ENCODE measurements at regions not wholly inside any gene's neighbourhood (a gene's known extent, or its start where the extent isn't known, plus 50 kb on each side); places are given as distances from the start of the nearest gene placed in this dataset.

DNA sequence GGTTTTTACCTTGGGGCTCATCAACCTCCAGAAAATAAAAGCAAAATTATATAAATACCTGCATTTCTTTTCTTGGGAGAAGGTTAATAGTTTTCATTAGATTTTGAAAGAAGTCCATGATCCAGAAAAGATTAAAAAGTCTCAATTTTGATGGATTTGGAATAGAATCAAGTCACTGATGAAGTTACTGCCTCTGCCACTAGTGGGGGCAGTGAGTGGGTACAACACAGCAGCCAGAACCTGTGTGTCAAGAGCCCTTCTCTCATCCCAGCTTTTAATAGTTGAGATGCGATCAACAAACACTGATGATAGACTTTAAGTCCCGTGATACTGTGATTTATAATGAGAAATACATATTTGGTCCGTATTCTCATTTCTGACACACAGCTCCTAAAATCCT is 686.7 kb downstream of the DIAPH3 start:
- no peak for DNase-seq

DNA sequence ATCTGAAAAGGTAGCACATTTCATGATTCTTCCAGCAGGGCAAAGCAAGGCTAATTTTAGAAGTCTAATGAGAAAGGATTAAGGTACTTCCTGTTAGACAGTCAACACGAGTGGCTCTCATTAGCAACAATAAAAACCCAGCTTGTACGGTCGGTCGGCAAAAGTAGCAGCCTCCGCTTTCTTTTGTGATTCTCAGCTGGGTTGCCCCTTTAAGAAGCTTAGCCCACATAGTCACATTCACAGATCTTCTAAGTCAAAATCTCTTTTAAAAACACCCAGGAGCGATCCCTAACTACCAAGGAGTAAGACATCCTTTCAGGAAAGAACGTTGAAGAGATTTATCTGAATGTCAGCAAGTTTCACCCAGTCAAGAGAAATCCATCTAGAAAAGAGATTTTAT is 684.8 kb downstream of the DIAPH3 start:
- no peak for DNase-seq

DNA sequence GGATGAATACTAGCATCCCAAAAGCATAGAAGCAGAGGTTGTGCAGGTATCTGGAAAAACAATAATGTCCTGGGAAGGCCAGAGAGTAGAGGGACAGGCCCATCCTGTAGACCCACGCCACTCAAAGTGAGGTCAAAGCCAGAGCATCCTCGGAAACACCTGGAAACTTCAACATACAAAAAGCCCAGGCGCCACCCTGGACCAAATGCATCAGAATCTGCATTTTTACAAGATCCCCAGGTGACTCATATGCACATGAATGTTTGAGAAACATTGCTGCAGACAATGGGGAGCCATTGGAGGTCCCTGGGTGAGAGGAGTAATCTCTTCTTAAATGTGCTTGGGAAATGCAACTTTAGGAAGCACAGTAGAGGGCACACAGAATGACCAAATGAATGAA is 684.1 kb downstream of the DIAPH3 start:
- DNase-seq, result no peak

DNA sequence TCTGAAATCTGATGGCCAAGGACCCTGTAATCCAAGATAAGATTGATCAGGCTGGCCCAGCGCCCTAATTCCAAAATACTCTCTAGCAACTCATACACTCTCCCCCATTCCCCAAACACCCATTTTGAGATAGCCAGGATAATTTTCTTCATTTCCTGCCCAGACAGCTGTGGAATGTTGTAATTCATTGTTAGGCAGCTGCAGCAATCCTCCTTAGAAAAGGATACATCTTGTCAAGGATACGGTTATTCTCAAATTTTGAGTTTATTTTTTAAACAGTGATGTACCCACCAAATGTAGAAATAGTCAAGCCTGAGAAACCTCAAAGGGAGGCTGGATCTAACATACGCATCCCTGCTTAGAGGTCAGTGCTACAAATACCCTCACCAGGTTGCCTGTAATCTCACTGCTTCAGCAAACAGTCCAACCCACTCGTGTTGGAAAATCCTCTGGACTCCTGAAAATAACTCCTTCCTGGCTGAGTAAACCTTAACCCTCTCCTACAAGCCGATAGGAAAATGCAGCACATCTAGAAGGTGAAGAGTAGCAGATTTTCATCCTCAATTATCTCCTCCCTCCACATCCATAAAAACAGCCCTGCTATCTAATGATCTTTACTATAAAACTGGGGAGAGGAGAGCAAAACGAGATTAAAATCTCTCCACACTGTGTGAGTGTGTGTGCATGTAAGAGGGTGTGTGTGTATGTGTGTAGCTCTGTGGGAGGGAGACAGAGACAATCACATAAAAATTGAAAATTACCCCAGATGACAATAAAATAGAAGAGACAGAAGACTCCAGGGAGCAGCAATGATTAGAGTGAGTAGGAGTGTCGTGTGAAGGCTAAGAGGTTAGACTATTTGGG is 683.1 kb downstream of the DIAPH3 start:
- no peak for DNase-seq

DNA sequence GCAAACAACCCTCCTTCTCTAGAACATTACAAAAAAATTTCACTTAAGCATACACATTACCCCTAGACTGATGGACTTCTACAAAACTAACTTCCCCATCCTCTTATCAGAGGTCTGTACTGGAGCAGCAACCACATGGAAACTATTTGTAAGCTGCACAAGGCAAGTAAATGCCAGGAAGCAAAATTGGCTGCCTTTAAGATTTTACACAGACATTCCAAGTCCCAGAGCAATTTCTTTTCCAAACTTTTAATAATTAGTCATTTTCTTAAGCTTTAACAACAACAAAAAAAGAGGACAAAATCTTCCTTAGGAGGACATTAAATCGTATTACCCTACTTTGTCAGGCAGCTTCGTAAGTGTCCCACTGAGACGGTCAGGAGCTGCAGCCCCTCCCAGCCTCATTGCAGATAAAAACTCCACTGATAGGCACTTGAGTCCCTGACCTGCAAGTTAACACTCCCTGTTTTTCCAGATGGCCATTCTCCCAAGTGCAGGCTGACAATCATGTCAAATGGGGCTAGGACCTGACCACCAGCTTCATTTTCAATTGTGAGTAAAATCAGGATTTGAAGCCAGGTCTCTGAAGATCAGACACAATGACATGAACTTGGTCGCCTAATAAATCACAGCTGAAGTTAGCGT is 680.1 kb downstream of the DIAPH3 start:
- no peak for DNase-seq

DNA sequence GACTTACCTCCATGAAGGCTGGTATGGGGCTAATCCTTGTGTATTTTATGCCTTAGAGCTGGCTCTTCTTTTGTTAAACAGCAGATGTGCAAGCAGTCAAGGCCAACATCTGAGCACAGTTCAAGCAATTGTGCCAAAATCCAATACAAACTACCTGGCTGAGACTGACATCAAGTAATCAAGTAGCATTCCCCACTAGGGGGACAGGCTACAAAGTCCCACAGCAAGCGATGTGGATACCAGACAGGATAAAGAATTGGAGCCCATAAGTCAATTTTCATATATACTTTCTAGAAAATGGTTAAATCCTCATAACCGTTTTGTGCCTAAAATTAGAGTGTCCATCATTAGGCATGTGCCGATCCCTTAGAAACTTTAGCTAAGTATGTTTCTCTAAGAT is 675.8 kb downstream of the DIAPH3 start:
- no peak for DNase-seq

DNA sequence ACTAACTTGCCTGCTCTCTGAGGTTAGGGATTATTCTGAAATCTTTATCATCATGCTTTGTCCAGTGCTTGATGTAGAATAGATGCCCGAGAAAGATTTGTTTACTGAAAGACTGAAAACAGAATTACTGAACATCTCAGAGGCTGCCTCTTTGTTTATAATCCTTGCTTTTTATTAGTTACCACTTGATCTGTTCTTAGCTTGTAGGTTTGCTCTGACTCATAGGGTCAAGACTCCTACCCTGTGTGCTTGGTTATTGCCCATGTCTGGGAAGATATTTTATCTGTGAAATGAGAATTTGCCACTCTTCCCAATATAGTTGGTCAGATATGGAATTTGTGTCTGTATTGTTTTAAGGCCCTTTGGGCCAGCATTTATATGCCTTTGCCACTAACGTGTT is 675.3 kb downstream of the DIAPH3 start:
- DNase-seq, result no peak

DNA sequence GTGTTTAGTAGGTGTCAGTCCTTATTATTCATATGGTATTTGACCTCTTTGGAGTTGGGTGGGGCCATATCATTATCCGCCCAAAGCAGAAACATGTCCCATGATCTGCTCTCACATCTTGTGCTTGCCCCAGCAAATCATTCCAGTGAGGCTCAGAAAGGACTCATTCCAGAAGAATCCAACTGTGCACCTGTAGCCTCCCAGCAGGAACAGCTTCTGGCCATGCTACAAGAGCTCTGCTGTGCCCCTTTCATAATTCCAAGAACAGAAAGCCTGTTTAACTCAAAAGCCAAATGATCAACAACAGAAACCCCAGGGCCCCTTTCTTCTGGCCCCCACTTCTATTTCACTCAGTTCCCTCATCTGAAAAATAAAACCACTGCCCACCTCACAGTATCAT is 673.1 kb downstream of the DIAPH3 start:
- DNase-seq, result no peak

DNA sequence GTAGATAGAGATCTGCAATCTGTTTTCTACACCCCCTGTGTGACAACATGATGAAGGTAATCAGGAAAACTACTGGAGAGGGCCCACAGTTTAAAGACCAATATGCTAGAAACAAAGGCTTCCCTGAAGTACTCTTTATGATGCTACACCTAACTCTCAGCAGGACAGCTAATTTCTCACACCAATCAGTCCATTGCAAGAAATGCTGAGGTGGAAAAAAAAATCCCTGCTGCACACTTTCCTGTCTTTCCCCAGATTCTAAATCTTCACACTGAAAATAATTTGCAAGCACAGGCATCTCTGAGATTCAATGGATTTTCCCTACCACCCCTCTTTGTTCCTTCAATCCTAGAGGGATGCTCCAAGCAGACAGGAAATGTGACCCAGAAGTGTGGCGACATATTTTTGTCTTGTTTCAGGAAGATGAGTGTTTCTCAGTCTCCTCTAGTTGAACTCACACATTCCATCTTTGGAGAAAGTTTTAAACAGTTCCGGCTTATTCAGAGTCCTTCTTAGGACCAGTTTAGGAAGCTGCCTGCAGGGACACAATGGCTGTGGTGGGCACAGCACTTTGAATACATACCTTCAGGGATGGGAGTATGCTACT is 671.6 kb downstream of the DIAPH3 start:
- DNase-seq, result no peak

DNA sequence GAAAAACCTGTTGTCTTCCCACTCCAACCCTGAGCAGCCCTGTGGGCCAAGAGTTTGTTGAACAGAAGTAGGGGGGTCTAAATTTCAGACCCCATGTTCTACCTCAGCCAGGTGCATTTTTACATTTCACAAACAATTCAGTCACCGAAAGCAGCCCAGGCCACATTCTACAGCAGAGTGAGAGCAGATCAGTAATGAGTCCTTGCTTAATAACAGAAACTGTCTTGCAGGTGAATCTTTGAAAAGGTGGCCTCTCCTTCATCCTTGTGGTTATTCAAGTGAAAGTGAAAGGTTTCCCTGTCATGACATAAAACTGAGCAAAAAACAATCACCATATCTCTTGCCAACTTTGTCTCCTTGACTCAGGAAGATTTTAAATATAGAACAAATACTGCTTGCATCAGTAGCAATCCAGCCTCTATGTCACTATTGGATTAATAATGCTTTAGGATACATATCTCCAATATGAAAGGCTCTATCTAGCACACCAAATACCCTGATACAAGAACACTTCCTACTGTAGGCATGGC is 670.2 kb downstream of the DIAPH3 start:
- no peak for DNase-seq

DNA sequence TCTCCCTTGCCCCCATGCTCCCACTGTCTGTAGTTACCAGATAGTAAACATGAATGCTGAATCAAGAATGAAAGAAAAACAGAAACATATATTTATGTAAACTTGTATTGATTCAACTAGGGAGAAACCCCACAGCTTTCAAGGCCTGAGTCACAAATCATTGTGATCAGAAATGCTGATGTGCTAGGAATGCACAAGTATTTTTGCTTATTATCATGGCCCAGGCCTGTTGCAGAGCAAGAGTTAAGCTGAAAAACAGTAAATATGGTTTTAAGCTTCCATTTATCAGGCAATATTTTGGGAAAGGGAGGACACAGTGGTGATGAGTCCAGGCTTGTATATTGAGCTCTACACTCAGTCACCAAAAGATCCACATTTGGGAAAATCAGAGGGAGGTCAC is 669.6 kb downstream of the DIAPH3 start:
- DNase-seq, result no peak

DNA sequence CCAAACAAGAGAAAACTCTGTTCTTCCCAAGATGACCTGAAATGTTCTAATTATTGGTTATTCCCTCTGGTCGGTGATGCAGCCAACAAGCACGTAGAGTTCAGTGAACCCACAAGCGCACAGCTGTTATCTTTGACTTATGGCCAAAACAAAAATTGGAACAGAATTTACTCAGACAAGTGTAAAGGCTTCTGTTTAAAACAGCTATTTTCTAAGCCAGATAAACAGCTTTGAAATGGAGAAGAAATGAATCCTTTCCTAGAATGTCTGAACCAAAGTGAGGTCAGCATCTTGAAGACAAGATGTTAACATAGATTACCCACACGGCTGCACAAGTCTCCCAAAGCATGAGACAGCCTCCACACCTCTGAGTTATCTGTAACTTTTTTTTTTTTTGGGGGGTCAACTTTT is 669.2 kb downstream of the DIAPH3 start:
- DNase-seq, result no peak

DNA sequence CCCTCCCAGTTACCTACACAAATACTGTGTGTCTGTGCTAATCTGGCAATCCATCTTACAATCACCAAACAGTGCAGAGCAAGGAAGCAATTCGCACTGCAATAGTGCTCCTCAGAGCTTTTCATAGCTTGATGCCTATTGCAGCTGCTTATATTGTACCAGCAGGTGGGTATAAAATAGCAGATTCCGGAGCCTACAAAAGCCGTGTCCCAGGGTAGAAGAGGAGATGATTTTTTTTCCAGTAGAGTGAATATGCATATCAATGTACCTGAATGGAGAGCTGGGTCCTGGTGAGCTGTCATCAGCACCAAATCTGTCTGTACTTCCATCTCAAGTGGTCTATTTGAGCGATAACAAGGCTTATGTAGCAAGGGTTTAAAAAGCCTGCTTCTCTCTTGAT is 668.4 kb downstream of the DIAPH3 start:
- DNase-seq, result no peak

DNA sequence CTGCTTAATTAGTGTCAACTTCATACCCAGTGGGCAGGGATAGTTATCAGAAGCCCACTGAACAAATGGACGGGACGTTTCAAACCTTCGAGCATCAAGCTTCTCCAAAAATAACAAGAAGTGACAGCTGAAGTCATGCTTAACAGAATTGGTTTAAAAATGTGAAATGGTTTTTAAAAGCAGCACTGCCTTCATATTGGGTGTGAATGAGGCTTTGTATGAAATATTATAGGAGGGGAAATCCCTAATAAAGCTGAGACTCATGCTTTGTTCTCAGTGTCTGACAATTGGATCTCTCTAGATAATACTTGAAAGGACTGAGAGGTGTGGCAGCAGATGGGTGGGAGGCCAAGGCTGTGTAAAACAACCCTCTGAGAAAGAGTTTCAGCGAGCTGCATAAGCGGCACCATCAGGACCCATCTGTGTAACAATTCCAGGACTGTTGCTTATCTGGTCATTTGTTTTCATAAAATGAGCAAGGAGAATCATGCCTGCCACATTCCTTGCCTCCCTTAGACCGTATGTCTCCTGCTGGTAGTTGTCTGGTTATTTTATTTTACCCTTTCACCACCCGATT is 667.7 kb downstream of the DIAPH3 start:
- DNase-seq, result no peak

DNA sequence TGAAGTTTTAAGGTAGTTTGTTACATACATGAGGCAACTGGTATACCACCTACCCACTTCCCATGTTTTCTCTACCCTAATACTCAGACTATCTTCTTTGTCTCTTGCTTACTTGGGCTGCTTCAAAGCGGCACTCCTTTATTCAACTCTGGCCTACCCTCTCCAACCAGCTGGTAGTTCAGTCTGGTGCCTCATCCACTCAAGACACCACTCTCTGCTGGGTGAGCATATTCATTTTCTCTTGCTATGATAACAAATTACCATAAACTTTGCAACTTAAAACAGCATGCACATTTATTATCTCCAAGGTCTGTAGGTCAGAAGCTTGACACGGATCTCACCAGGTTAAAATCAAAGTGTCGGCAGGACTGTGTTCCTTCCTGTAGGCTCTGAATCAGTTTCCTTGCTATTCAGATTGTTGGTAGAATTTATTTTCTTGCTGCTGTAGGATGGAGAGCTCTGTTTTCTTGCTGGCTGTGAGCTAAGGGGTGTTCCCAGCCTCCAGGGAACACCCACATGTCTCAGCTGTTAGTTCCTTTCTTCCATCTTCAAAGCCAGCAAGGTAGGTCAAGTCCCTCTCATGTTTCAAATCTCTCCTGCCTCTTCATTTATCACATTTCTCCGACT is 666.0 kb downstream of the DIAPH3 start:
- DNase-seq, result no peak

DNA sequence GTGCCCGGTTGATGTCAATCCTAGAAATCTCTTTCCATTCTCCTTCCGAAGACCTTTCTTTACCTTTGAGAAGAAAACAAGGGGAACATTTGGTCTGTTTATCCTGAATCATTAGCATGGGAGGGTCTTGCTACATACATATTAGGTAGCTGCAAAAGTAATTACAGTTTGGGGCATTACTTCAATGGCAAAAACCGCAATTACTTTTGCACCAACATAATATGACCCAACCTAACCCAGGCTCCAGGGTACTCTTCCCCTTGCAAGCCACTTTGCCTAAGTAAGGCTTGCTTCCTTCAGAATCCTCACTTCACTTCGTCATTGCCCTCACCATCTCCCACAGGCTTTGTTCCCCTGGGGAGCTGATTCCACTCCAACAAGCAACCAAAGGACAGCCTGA is 662.7 kb downstream of the DIAPH3 start:
- no peak for DNase-seq

DNA sequence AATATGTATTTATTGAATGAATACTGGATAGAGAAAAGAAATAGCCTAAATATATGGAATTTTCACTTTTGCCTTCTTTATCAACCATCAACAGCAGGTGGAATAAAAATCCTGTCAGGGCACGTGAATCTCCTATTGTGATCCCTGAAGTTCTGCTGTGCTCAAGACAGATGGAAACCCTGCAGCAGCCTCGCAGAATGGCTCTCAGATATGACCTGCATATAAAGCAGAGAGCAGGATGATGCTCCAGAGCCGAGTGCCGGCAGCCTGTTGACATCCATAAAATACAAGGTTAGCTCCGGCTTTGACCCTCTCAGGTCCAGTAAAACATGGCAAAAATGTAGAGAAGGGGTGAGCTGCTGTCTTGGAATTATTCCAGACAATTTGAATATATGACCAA is 659.3 kb downstream of the DIAPH3 start:
- no peak for DNase-seq

DNA sequence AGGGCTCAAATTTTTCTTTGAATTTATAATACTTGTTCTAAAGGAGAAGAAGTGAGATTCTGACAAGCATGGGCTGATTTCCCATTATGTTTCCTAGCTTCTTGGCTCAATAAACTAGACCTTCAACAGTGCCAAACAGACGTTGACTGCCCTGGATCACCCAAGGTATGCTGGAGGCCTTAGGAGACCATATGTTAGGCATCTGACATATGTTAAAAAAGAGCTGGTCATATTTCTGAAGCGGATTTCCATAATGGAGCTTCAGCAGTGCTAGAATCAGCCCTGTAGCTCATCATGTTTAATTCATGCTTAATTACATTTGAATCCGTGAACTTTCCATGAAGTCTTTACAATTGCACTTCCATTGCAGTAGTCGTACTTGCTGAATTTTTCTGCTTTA is 653.3 kb downstream of the DIAPH3 start:
- DNase-seq, result no peak

DNA sequence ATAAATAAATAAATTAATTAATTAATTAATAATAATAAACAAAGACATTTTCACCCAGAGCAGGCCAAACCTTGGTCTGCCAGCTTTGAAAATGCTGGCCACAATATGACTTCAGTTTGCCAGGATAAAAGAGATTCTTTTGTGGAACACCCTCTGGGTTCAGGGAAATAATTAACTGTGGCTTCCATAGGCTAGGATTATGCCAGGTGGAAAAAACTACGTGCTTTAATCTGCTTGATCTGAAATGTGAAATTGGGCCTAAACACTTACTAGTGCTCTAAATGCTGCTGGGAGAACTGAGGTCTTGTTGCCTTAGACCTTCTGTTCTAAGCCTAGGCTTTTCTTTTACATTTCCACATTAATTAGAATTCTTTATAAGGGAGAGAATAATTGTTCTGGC is 650.0 kb downstream of the DIAPH3 start:
- DNase-seq, result no peak

DNA sequence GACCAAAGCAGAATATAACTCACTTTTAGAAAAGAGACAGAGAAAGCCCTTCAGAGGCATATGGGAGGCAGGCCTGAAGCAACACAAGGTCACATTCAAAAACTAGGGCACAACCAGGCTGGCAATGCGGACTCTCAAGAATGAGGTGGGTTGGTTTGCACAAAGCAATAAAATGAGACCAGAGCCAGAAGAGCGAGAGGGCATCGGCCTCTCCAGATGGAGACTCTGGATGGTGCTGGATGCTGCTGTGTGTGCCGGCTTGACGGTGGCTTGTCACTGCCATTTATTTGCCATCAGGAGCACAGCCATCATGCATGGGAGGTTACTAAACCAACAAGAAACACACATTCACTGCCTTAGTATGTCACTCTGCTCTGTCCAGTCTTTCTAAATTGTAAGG is 649.4 kb downstream of the DIAPH3 start:
- DNase-seq, result no peak

DNA sequence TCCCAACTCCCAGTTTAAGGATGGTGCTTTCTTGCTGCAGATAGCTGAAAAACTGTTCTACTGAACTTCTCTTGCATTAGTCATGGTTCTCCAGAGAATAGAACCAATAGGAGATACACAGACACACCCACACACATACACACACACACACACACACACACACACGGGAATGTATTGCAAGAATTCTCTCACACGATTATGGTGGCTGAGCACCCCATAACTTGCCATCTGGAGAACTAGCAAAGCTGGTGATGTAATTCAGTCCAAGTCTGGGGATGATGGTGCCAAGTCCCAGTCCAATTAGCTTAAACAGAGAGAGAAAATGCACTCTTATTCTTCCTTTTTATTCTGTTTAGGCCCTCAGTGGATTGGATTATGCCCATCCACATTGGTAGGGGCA is 643.9 kb downstream of the DIAPH3 start:
- no peak for DNase-seq

DNA sequence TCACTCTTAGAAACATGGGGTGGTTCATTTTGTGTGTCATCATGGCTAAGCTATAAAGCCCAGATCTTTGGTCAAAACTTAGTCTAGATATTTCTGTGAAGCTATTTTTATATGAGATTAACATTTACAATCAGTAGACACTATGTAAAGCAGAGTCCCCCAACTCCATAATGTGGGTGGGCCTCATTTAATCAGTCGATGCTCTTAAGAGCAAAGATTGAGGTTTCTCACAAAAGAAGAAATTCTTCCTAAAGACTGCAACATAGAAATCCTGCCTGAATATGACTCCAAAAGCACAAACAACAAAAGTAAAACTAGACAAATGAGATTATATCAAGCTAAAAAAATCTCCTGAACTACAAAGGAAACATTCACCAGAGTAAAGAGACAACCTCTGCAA is 642.2 kb downstream of the DIAPH3 start:
- no peak for DNase-seq

DNA sequence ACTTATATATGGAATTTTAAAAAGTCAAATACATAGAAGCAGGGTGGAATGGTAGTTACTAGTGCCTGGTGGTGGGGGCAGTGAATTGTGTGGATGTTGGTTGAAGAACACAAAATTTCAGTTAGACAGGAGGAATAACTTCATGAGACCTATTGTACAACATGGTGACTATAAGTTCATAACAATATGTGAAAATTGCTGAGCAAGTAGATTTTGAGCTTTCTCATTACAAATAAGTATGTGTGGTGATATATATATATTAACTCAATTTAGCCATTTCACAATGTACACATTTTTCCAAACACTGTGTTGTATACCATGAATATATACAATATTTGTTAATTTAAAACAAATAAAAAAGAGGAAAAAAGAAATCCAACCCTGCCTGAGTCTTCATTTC is 641.1 kb downstream of the DIAPH3 start:
- DNase-seq, result no peak
